Fibroblast of lung (primary cell): ENCODE measurements at regions not wholly inside any gene's neighbourhood (a gene's known extent, or its start where the extent isn't known, plus 50 kb on each side); places are given as distances from the start of the nearest gene placed in this dataset.

Source experiments
- CTCF ChIP-seq, 2 donors: IDR thresholded peaks in 1 of 2; conservative IDR thresholded peaks in 1 of 2; 1 replicate in 1 of 2; 2 replicates in 1 of 2; pipeline ENCODE4 v1.5.1; 2011 to 2012; ENCODE audit warnings: low read length in 2 of 2, control low read depth in 1 of 2, inconsistent platforms in 1 of 2, low read depth in 1 of 2, mild to moderate bottlenecking in 1 of 2
- EZH2 ChIP-seq: IDR thresholded peaks from 2 replicates; pipeline ENCODE4 v1.5.1; 2012; ENCODE audit warnings: low read length, control low read depth, mild to moderate bottlenecking; ENCODE audit errors: missing control alignments

DNA sequence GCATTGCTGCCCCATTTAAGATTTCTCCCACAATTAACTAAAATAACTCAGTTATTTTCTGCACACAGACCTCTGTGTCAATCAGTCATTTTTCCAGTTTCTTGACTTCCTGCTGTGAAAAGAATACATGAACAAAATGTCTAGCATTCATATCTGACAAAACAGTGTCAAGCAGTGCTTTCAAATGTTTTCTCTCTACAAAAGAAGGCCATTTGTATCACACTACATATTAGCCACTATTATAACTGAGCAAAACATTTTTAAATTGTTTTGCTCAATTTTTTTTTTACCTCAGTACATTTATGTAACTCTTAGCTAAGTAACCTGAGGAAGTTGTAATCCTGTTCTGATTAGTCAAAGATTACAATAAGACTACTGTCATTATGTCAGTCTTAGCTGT lies 1498.5 kb upstream of the PRMT6 start:
- TF ChIP-seq CTCF (conservative IDR thresholded peaks at IDR 0.05 in 1 of 2, IDR thresholded peaks at IDR 0.05 in 1 of 2; ENCODE audit: low read depth in 1 of 2, low read length in 2 of 2) (no peak), EZH2 (no peak)
